ENCODE measurements at regions not wholly inside any gene's neighbourhood (a gene's known extent, or its start where the extent isn't known, plus 50 kb on each side); places are given as distances from the start of the nearest gene placed in this dataset.

DNA sequence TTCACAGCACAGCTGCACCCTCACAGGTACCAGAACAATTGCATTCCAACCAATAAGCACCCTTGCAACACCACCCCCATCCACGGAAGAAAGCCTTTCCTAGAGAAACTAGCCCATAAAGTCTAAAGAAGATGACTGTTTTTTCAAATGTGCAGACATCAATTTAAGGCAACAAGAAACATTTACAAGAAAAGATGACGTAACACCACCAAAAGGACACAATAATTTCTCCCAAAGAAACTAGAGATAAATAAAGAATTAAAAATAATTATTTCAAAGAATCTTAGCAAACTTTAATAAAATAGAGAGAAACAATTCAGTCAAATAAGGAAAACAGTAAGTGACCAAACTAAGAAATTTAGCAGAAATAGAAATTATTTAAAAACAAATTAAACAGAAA, 352.3 kb upstream of the ATXN7L3B start (continued):
- TF ChIP-seq, protein P1, sequence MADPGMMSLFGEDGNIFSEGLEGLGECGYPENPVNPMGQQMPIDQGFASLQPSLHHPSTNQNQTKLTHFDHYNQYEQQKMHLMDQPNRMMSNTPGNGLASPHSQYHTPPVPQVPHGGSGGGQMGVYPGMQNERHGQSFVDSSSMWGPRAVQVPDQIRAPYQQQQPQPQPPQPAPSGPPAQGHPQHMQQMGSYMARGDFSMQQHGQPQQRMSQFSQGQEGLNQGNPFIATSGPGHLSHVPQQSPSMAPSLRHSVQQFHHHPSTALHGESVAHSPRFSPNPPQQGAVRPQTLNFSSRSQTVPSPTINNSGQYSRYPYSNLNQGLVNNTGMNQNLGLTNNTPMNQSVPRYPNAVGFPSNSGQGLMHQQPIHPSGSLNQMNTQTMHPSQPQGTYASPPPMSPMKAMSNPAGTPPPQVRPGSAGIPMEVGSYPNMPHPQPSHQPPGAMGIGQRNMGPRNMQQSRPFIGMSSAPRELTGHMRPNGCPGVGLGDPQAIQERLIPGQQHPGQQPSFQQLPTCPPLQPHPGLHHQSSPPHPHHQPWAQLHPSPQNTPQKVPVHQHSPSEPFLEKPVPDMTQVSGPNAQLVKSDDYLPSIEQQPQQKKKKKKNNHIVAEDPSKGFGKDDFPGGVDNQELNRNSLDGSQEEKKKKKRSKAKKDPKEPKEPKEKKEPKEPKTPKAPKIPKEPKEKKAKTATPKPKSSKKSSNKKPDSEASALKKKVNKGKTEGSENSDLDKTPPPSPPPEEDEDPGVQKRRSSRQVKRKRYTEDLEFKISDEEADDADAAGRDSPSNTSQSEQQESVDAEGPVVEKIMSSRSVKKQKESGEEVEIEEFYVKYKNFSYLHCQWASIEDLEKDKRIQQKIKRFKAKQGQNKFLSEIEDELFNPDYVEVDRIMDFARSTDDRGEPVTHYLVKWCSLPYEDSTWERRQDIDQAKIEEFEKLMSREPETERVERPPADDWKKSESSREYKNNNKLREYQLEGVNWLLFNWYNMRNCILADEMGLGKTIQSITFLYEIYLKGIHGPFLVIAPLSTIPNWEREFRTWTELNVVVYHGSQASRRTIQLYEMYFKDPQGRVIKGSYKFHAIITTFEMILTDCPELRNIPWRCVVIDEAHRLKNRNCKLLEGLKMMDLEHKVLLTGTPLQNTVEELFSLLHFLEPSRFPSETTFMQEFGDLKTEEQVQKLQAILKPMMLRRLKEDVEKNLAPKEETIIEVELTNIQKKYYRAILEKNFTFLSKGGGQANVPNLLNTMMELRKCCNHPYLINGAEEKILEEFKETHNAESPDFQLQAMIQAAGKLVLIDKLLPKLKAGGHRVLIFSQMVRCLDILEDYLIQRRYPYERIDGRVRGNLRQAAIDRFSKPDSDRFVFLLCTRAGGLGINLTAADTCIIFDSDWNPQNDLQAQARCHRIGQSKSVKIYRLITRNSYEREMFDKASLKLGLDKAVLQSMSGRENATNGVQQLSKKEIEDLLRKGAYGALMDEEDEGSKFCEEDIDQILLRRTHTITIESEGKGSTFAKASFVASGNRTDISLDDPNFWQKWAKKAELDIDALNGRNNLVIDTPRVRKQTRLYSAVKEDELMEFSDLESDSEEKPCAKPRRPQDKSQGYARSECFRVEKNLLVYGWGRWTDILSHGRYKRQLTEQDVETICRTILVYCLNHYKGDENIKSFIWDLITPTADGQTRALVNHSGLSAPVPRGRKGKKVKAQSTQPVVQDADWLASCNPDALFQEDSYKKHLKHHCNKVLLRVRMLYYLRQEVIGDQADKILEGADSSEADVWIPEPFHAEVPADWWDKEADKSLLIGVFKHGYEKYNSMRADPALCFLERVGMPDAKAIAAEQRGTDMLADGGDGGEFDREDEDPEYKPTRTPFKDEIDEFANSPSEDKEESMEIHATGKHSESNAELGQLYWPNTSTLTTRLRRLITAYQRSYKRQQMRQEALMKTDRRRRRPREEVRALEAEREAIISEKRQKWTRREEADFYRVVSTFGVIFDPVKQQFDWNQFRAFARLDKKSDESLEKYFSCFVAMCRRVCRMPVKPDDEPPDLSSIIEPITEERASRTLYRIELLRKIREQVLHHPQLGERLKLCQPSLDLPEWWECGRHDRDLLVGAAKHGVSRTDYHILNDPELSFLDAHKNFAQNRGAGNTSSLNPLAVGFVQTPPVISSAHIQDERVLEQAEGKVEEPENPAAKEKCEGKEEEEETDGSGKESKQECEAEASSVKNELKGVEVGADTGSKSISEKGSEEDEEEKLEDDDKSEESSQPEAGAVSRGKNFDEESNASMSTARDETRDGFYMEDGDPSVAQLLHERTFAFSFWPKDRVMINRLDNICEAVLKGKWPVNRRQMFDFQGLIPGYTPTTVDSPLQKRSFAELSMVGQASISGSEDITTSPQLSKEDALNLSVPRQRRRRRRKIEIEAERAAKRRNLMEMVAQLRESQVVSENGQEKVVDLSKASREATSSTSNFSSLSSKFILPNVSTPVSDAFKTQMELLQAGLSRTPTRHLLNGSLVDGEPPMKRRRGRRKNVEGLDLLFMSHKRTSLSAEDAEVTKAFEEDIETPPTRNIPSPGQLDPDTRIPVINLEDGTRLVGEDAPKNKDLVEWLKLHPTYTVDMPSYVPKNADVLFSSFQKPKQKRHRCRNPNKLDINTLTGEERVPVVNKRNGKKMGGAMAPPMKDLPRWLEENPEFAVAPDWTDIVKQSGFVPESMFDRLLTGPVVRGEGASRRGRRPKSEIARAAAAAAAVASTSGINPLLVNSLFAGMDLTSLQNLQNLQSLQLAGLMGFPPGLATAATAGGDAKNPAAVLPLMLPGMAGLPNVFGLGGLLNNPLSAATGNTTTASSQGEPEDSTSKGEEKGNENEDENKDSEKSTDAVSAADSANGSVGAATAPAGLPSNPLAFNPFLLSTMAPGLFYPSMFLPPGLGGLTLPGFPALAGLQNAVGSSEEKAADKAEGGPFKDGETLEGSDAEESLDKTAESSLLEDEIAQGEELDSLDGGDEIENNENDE (IDR thresholded peaks at IDR 0.05; ENCODE audit: insufficient replicate concordance, low read length): no peak
- TF ChIP-seq MAX (IDR thresholded peaks at IDR 0.05) (no peak), FOSL1 (IDR thresholded peaks at IDR 0.05; ENCODE audit: insufficient read depth, low read depth, low read length) (no peak), SP1 (IDR thresholded peaks at IDR 0.05; ENCODE audit: low read depth, low read length) (no peak), EZH2 (IDR thresholded peaks at IDR 0.05; ENCODE audit: low read depth, low read length, severe bottlenecking) (no peak), RXRA (IDR thresholded peaks at IDR 0.05; ENCODE audit: insufficient read depth, low read depth, low read length) (no peak)

Measured in H1 (cell line).